ENCODE measurements at regions not wholly inside any gene's neighbourhood (a gene's known extent, or its start where the extent isn't known, plus 50 kb on each side); places are given as distances from the start of the nearest gene placed in this dataset.

DNA sequence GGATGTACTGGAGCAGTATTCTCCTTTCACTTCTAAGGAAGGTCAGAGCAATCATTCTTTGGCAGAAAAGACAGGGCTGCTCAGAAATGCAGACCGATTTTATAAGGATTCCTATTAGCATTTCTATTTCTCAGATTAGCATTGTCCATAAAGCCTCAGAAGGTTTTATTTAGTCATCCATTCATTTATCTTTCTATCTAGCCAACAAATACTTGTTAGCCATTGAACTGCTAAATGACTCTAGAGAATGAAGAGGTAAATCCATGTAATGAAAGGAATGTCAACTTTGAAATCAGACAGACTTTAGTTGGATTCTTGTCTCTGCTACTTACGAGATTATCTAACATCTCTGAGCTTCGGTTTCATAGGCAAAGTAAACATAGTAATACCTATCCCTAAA lies 165.2 kb downstream of the SLC25A46 start:
- Mint-ChIP-seq H3K27me3 (peaks cover 12% of the 10 kb centered on the region), H3K36me3 (ENCODE audit: low read depth) (no peaks in the 10 kb centered on the region), H3K27ac (no peak overlapping the region), H3K4me3 (no peak overlapping the region), H3K4me1 (ENCODE audit: low read depth) (no peaks in the 10 kb centered on the region), H3K9me3 (peaks cover 9% of the 10 kb centered on the region)
- no peak overlapping the region for H3K27ac ChIP-seq (ENCODE audit: low read depth in 1 of 2, low read length in 2 of 2)
- DNase-seq, result no peak
- peaks cover 0 to 4% of the 10 kb centered on the region in 2 experiments for H3K27me3 ChIP-seq (ENCODE audit: control insufficient read depth in 1 of 2, insufficient read depth in 2 of 2, low read length in 2 of 2)
- CTCF ChIA-PET, result no interaction called here
- no peaks in the 10 kb centered on the region for H3K9me3 ChIP-seq (ENCODE audit: control insufficient read depth in 1 of 2, insufficient read depth in 1 of 2, low read length in 2 of 2)
- H3K4me3 ChIP-seq (ENCODE audit: low read length), result no peak overlapping the region
- intact Hi-C loops (cut with DNase I, micrococcal nuclease), result no loop called here
- TF ChIP-seq, protein P1, sequence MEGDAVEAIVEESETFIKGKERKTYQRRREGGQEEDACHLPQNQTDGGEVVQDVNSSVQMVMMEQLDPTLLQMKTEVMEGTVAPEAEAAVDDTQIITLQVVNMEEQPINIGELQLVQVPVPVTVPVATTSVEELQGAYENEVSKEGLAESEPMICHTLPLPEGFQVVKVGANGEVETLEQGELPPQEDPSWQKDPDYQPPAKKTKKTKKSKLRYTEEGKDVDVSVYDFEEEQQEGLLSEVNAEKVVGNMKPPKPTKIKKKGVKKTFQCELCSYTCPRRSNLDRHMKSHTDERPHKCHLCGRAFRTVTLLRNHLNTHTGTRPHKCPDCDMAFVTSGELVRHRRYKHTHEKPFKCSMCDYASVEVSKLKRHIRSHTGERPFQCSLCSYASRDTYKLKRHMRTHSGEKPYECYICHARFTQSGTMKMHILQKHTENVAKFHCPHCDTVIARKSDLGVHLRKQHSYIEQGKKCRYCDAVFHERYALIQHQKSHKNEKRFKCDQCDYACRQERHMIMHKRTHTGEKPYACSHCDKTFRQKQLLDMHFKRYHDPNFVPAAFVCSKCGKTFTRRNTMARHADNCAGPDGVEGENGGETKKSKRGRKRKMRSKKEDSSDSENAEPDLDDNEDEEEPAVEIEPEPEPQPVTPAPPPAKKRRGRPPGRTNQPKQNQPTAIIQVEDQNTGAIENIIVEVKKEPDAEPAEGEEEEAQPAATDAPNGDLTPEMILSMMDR (IDR thresholded peaks at IDR 0.05), result no peak
- no peaks in the 10 kb centered on the region for H3K4me1 ChIP-seq (ENCODE audit: insufficient read depth, low read length)
- POLR2A ChIA-PET, result no interaction called here
- no peaks in the 10 kb centered on the region for H3K36me3 ChIP-seq (ENCODE audit: insufficient read depth, low read length)
- no peak for ATAC-seq (ENCODE audit: poor library complexity)

DNA sequence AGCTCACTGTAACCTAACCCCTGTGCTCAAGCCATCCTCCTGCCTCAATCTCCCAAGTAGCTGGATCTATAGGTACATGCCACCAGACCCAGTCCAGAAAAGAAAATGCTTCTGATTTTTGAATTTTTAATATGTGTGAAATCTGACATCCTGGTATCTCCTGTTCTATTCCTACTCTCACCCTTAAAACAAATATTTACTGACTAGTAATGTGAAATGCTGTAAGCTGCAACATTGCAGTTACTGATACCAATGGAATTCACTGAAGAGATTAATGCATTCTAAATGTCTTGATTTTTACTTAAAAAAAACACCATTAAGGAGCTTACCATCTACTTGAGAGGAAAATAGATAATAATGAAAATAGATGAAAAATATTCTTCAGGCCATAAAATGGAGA lies 162.7 kb upstream of the TSLP start:
- Mint-ChIP-seq H3K27me3 (peaks cover 6% of the 10 kb centered on the region), H3K4me1 (ENCODE audit: low read depth) (no peaks in the 10 kb centered on the region), H3K9me3 (peaks cover 7% of the 10 kb centered on the region), H3K4me3 (no peak overlapping the region), H3K27ac (no peak overlapping the region), H3K36me3 (ENCODE audit: low read depth) (no peaks in the 10 kb centered on the region)
- no peaks in the 10 kb centered on the region for H3K9me3 ChIP-seq (ENCODE audit: control insufficient read depth in 1 of 2, insufficient read depth in 1 of 2, low read length in 2 of 2)
- ATAC-seq (ENCODE audit: poor library complexity), result no peak
- CTCF ChIA-PET, result no interaction called here
- TF ChIP-seq, protein P1 (IDR thresholded peaks at IDR 0.05), result no peak
- no peaks in the 10 kb centered on the region for H3K27me3 ChIP-seq (ENCODE audit: control insufficient read depth in 1 of 2, insufficient read depth in 2 of 2, low read length in 2 of 2)
- no peak for DNase-seq
- no peaks in the 10 kb centered on the region for H3K4me1 ChIP-seq (ENCODE audit: insufficient read depth, low read length)
- H3K4me3 ChIP-seq (ENCODE audit: low read length), result no peak overlapping the region
- H3K36me3 ChIP-seq (ENCODE audit: insufficient read depth, low read length), result no peaks in the 10 kb centered on the region
- intact Hi-C loops (cut with DNase I, micrococcal nuclease), result no loop called here
- no peak overlapping the region for H3K27ac ChIP-seq (ENCODE audit: low read depth in 1 of 2, low read length in 2 of 2)
- POLR2A ChIA-PET, result no interaction called here

DNA sequence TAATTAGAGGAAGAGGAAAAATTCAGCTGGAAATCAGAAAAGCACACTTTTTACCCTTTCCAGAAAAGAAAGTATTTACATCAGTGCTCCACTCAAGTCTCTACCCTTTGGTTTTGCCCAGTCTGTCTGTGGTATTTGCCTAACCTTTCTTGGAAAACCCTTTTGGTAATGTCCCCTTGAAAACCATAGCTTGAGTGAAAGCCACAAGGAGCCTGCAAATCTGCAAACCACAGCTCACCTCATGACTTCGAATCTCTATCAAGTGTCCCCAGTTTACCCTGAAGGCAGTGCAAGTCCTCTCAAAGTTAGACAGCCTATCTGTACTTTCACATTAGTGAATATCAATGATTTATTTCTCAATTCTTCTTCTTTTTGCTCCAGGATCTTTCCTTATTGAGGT lies 162.1 kb upstream of the TSLP start:
- Histone ChIP-seq H3K4me3 (ENCODE audit: low read length) (no peak overlapping the region), H3K4me1 (ENCODE audit: insufficient read depth, low read length) (no peaks in the 10 kb centered on the region), H3K9me3 (ENCODE audit: control insufficient read depth in 1 of 2, insufficient read depth in 1 of 2, low read length in 2 of 2) (no peaks in the 10 kb centered on the region), H3K27me3 (ENCODE audit: control insufficient read depth in 1 of 2, insufficient read depth in 2 of 2, low read length in 2 of 2) (no peaks in the 10 kb centered on the region), H3K36me3 (ENCODE audit: insufficient read depth, low read length) (no peaks in the 10 kb centered on the region), H3K27ac (ENCODE audit: low read depth in 1 of 2, low read length in 2 of 2) (no peak overlapping the region)
- H3K4me1 Mint-ChIP-seq (ENCODE audit: low read depth), result no peaks in the 10 kb centered on the region
- CTCF ChIA-PET, result no interaction called here
- peaks cover 11% of the 10 kb centered on the region for H3K27me3 Mint-ChIP-seq
- no peak for DNase-seq
- no peaks in the 10 kb centered on the region for H3K36me3 Mint-ChIP-seq (ENCODE audit: low read depth)
- no peak overlapping the region for H3K4me3 Mint-ChIP-seq
- H3K9me3 Mint-ChIP-seq, result peaks cover 7% of the 10 kb centered on the region
- TF ChIP-seq, protein P1 (IDR thresholded peaks at IDR 0.05), result no peak
- intact Hi-C loops (cut with DNase I, micrococcal nuclease), result no loop called here
- POLR2A ChIA-PET, result no interaction called here
- H3K27ac Mint-ChIP-seq, result no peak overlapping the region
- no peak for ATAC-seq (ENCODE audit: poor library complexity)

All from CD4-positive, alpha-beta T cell (primary cell).